Epithelial cell of esophagus (primary cell): ENCODE measurements at regions not wholly inside any gene's neighbourhood (a gene's known extent, or its start where the extent isn't known, plus 50 kb on each side); places are given as distances from the start of the nearest gene placed in this dataset.
A peak's percentile ranks its signal among the peaks of the same experiment; 100 is the strongest.
"Not testable (repeated sequence)": the region's sequence is repeated elsewhere in the genome, so short reads cannot be mapped to it uniquely, and the experiment has no call there.

Experiments used
- DNase-seq: peaks from one replicate; pipeline ENCODE4 v3.0.0; 2010; ENCODE audit warnings: low read depth
- H3K4me3 ChIP-seq: 2 replicates; pipeline ENCODE4 v1.5.1; 2011; ENCODE audit warnings: mild to moderate bottlenecking, low read length, control low read depth
- CTCF ChIP-seq: IDR thresholded peaks from 2 replicates; pipeline ENCODE4 v1.5.1; 2011; ENCODE audit warnings: low read depth, mild to moderate bottlenecking, low read length, control low read depth, inconsistent platforms; ENCODE audit not compliant: insufficient read depth; ENCODE audit errors: missing control alignments

GRCh38 chr3:163422671-163423070 lies 1655.6 kb downstream of the SI start:
- TF ChIP-seq CTCF, result no peak
- H3K4me3 ChIP-seq, result no peak overlapping the region
- DNase-seq, result no peak

- H3K4me3 ChIP-seq, result no peak overlapping the region
- no peak for DNase-seq
- no peak for TF ChIP-seq CTCF
These were observed 1686.7 kb downstream of the SI start for GRCh38 chr3:163391407-163392181.

GRCh38 chr3:163384383-163384782 lies 1693.9 kb downstream of the SI start:
- no peak for TF ChIP-seq CTCF
- H3K4me3 ChIP-seq, result no peak overlapping the region
- no peak for DNase-seq

GRCh38 chr3:163382183-163382582 lies 1696.1 kb downstream of the SI start:
- no peak for DNase-seq
- no peak overlapping the region for H3K4me3 ChIP-seq
- no peak for TF ChIP-seq CTCF

GRCh38 chr3:163368168-163368567 lies 1710.1 kb downstream of the SI start:
- no peak overlapping the region for H3K4me3 ChIP-seq
- peak; percentile 4 for DNase-seq
- TF ChIP-seq CTCF, result no peak

- TF ChIP-seq CTCF, result no peak
- H3K4me3 ChIP-seq, result no peak overlapping the region
- no peak for DNase-seq
These were observed 1713.6 kb downstream of the SI start for GRCh38 chr3:163364717-163365116.

- no peak for TF ChIP-seq CTCF
- no peak for DNase-seq
- no peak overlapping the region for H3K4me3 ChIP-seq
These were observed 1716.1 kb downstream of the SI start for GRCh38 chr3:163362151-163362550.

GRCh38 chr3:163361357-163361878 lies 1716.9 kb downstream of the SI start:
- H3K4me3 ChIP-seq, DNase-seq: not testable (repeated sequence)
